NCI-H128 (cell line): ENCODE measurements at regions not wholly inside any gene's neighbourhood (a gene's known extent, or its start where the extent isn't known, plus 50 kb on each side); places are given as distances from the start of the nearest gene placed in this dataset.
"Not testable (repeated sequence)": the region's sequence is repeated elsewhere in the genome, so short reads cannot be mapped to it uniquely, and the experiment has no call there.

ENCODE experiments used
- DNase-seq: peaks from one replicate; lab custom pipeline; 2025; ENCODE audit not compliant: unreplicated experiment; lab: John Stamatoyannopoulos, UW

DNA sequence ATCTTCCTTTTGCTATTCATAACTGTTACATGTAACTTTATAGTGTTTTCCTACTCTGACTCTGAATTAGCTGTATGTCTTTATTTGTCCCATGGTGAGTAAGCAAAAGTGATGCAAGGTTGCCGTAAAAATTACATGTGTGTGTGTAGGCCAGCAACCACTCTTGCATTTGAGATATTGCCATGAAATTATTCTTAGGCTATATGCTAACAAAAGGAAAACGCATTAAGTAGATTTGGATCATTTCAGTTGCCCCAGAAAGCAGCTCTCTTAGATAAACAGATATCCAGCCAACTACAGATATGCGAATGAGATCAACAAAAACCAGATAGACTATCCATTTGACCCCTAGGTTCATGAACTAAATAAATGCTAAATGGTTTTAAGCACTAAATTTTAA is 73.6 kb downstream of the CYLC2 start:
- DNase-seq: no peak

DNA sequence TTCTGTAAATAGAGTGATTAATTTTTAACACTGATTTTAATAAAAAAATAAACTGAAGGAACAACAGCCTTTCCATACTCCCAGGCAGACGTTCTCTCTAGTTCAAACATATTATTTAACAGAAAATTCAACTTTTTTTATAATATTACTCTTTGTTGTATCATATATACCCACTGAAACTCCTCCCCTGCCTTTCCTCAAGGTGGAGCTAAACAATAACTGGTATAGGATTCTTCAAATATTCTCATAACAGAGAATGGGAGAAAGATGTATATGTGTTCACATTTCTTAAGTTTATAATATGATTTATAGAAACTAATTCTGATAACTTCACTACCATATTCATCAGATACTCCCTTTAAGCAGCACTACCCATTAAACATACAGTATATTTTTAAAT is 83.4 kb downstream of the CYLC2 start:
- no peak for DNase-seq

DNA sequence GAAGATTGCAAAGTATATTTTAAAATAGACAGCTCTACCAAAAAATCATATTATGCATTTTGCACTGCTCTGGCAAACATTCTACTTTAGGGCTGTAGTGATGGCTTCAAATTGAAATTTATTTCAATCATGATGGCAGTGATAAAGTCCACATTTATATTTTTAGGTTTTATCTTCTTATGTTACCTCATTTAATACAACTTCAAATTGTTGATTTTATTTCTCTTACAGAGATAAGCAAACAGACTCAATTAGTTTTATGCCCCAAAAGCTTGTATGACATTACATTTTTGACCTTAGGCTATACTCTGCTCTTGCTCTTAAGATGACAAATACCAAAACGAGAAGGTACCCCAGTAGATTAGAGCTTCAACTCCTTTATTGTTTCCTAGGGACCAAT is 87.4 kb downstream of the CYLC2 start:
- DNase-seq: no peak

DNA sequence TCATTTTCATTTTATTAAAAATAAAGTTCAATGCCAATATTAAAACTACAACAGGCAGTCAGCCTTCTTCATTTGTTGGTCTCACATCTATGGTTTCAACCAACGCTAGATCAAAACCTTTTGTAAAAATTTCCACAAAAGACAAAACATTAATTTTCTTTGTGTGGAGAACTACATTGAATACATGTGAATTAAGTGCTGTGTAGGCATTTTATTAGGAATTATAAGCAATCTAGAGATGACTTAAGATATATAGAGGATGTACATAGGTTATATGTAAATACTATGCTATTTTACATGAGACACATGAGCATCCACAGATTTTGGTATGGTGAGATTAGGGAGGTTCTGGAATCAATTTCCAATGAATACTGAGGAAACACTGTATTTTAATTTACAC is 94.2 kb downstream of the CYLC2 start:
- no peak for DNase-seq

DNA sequence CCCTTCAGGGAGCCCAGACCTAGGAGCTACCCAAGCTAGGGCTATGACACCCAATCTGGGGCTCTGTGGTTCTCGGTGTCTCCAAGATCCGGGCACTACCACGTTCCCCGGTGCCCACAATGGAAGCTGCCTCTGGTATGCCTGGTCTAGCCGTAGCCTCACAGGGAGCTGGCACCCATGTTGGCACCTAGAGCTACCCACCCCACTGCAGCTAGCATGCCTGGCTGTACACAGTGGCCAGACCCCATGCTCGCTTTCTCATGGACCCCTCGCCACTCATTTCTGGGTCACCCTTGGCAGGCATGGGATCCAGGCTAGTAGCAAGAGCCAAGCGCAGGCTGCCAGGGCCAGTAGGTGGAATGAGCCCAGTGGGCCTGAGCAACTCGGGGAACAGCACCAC is 109.0 kb downstream of the CYLC2 start:
- DNase-seq: no peak

DNA sequence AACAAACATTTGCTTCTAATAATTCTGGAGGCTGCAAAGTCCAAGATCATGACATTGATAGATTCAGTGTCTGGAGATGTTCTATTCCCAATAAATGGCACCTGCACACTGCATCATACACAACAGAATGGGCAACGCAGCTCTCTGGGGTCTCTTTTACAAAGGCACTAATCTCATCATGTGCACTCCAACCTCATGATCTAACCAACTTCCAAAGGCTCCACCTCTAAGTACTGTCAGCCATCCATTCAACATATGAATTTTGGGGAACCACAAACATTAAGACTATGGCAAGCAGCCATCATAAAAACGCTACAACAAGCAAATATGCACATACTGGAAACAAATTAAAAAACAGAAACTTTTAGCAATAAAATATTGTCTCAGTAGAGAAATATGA is 121.1 kb downstream of the CYLC2 start:
- no peak for DNase-seq

DNA sequence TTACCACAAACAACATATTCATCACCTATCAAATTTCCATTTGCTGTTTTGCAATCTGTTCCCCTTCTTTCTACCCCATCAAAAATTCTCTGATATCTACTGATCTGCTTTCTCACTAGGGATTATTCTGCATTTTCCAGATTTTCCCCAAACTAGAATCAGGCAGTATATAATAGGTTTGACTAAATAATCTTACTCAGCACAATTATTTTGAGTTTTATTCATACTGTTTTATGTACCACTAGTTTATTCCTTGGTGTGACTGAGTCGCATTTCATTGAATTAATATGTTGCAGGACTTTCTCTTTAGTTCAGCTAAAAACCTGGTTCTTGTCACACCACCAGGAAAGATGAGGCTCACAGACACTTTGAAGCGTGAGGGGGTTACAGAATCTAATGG is 131.4 kb downstream of the CYLC2 start:
- DNase-seq: no peak

DNA sequence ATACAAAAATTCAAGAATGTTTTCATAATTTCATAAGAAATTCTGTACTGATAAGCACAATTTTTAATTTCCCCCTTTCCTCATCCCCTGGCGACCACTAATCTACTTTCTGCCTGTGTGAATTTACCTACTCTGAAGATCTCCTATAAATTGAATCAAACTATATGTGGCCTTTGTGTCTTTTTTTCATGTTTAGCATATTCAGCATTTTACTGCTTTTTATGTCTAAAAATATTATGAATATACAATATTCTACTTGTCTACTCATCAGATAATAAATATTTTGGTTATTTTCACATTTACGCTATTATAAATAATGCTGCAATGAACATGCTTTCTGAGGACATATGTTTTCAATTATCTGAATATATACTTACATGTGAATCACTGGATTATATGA is 144.8 kb downstream of the CYLC2 start:
- no peak for DNase-seq

DNA sequence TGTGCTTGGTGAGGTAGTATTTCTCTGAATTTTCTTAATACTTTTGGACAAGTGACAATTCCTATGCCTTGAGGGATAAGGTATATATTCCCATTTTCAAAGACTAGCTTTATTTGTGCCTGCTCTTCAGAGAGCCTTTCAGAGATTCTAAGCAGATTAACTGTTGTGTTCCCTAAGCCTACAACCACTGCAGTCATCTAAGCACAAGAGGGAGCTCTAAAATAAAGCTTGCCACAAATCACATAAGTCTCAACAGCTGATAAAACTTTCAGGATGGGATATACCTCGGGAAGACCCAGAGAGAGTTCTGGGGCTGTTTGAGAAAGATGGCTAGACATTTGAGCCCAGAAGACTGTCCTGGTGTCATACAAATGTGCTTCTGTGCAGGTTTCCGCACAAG is 157.3 kb downstream of the CYLC2 start:
- no peak for DNase-seq

DNA sequence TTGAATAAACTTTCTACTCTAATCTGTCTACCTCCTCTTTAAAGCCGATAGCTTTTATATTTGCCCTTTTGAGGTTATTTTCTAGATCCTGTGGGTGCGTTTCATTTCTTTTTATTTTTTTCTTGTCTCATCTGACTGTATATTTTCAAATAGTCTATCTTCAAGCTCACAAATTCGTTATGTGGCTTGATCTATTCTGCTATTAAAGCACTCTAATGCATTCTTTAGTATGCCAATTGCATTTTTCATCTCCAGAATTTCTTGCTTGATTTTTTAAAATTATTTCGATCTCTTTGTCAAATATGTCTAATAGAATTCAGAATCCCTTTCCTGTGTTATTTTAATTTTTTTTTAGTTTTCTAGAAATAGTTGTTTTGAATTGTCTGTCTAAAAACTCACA is 172.4 kb downstream of the CYLC2 start:
- DNase-seq: no peak

DNA sequence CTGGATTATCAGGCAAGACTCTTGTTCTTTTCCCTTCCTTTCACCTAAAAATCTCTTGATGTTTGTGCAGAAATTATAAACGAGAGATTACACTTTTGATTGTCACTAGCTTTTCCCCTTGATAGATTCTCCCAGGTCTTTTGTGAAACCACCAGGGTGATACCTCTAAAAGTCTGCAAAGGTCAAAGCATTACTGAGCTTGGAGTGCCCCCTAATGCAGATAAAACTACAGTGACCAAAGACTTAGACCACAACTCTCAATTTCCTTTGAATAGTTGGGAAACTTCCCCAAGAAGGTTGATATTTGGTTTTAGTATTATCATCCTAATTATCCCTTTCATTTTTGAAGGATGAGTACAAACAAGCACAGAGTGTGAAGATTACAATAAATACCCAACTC is 173.1 kb downstream of the CYLC2 start:
- no peak for DNase-seq

DNA sequence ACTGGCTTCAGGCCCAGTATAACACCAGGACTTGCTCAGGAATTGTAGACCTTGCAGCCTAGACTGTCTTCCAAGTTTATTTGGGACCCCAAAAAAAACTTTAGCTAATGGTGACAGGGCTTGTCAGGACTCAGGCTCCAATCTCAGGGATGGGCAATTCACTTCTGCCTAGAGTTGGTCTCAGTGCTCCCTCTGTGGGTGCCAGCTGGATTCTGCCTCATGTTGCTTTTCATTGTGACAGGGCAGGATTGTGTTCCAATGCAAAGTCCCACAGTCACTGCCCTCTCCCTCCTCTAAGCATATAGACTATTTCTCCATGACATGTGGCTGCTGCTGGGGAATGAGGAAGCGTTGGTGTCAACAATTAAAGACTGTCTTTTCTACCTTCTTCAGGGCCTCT is 174.7 kb downstream of the CYLC2 start:
- DNase-seq: no peak

DNA sequence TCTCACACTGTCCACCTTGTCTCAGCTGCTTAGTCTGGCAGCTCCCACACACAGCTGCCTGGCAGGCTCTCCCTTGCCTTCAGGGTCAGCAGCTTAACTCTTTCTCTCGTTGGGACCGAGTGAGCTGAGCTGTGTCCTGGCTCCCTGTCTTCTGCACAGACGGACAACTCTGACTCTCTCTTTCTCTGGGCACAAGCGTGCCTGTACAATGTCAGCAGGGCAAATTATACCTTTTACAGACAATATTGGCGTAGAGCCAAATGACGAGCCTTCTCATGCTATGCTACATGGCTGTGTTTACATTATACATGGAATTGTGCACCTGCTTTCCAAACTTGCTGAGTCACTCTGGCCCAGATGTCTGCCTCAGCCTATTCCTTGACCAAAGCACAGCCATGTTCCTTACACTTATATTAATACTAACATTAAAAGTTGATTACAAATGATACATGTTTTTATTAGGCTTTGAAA is 188.6 kb downstream of the CYLC2 start:
- no peak for DNase-seq

DNA sequence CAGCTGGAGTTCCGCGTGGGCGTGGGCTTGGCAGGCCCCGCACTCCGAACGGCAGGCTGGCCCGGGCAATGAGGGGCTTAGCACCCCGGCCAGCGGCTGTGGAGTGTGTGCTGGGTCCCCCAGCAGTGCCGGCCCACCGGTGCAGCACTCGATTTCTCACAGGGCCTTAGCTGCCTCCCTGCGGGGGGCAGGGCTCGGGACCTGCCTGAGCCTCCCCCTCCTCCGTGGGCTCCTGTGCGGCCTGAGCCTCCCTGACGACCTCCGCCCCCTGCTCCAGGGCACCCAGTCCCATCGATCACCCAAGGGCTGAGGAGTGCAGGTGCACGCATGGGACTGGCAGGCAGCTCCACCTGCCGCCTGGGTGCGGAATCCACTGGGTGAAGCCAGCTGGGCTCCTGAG is 191.8 kb downstream of the CYLC2 start:
- DNase-seq: no peak

DNA sequence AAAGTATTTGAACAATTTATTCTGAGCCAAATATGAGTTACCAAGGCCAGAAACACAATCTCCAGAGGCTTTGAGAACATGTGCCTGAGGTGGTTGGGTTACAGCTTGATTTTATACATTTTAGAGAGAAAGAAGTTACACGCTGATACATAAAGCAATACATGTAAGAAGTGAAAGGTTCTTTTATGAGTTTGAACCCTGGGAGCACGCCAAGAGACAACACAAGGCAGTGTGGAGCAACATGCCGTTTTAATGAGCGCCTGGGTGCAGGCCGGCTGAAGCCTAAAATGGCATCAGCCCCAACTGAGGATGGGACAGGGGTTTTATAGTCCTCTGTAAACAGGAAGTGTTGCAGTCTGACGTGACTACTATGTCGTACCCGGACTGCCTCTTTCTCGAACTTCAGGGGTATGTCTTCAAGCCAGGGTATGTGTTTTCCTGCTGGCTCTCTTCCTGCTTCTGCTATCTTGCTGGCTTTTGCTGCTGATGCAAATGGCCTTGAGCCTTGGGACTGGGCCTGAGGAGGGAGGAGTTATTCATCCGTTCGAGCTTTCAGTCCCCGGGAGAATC is 193.7 kb downstream of the CYLC2 start:
- DNase-seq: no peak

DNA sequence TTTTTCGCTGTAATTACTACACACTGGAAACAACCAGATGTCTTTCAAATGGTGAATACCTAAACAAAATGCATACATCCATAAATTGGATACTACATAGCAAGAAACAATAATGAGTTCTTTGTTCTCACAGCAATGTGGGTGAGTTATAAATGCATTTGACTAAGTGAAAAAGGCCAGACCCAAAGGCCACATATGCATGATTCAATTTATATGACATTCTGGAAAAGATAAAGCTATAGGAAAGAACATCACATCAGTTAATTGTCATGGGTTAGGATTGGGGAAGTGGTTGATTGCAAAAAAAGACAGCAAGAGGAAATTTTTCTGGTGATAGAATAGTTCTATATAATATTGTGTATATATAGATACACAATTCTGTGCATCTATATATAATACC is 198.9 kb downstream of the CYLC2 start:
- no peak for DNase-seq

DNA sequence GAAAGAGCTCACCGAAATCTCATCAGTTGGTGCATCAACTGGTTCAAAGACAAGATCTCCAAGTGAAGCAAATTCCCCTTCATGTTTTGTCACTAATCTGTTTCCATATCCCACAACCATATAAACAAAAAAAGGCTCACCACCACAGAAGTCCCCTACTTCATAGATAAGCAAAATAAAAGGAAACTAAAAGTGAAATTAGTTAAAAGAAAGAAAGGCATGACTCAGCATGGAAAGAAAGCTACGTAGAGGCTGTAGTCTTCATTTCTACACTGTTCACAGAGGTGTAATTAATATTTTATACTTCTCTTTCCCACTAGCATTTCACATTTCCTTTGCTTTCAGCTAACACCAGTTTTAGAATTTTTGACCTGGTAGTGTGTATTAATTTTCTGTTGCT is 208.0 kb downstream of the CYLC2 start:
- DNase-seq: no peak

DNA sequence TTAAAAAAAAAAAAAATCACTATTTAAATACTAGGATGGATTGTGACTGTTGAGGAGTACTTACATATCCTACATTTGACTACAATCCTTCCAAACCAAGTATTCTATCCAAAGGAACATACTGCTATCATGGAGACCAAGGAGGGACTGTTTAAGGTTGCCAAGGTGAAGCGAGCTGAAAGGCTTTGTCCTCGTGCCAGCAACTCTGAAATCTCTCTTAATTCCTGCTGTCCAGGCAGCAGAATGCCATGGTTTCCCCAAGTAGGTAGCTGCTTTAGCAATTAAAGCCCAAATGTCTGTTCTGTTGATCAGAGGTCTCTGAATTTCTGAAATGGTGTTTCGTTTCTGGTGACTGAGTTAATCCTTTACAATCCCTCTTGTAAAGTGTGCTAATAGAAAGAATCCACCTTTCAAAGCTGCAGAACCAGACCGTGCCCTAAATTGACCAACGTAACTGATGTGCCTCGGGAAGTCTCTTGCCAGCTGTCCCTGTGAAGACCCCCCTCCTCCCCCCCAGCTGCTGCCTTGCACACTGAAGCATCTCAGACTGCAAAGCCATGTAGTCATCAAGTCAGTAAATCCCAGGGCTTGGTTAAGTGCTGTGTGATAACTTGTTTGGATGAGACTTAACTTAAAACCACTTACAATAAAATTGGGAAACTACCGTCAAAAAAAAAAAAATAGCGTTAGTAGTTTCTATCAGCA is 210.9 kb downstream of the CYLC2 start:
- DNase-seq: not testable (repeated sequence)

DNA sequence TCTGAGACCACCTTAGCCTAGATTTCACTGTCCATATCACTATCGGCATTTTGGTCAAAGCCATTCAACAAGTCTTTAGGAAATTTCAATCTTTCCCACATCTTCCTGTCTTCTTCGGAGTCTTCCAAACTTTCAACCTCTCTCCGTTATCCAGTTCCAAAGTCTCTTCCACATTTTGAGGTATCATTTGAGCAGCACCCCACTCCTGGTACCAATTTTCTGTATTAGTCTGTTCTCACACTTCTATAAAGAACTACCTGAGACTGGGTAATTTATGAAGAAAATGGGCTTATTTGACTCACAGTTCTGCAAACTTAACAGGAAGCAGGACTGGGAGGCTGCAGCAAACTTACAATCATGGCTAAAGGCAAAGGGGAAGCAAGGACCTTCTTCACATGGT is 215.5 kb downstream of the CYLC2 start:
- no peak for DNase-seq

DNA sequence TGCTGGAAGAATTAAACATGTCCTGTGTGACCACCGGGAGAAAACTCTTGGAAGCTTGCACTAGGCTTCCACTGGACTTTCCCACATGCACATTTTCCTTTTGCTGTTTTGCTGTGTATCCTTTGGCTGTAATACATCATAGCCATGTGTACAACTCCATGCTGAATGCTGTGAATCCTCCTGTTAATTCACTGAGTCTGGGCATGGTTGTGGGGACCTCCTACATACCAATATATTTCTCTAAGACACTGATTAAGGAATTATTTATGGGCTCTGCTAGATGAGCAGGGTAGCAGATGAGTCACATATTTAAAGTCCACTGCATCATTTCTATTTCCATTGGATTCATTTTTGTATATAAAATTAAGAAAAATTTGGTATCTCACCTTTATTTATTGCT is 220.1 kb downstream of the CYLC2 start:
- DNase-seq: no peak

DNA sequence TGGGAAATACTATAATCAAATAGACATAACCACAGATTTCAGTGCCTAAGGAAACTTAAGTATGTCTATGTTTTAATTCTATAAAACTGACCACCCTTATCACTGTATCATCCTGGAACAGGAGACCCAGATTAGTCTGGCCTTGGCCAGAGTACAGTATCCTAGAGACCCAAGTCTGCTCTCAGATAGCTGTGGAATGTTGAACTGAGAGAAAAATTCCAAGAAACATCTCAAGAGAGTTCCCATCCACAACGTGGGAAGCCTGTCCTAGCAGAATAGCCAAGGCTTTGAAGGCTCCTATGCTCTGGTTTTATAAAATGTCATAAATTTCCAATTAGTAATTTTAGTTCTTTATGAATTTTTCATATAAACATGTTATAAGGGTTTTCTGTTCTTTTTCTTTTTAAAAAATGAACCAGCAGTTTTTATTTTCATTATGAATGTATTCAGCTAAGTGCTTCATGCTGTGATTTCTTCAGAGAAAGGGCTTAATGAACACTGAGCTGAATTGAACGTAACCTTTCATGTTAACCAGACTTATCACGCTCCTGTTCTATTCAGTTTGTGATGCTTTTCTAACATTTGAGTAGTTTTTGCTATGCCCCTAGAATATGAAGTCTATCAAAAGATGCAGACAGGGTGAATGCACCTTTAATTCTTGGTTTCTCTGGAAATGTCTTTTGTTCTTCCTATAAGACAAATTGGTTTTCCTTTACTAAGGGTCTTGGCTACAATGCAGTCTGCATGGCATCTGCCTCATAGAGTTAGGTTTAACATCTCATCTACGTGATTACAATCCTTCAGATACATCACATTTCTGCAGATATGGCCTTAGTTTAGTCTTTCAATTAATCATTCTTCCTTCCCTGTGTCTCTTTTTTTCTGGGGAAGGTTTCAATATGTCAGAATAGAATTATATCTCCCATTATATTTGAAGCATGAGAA is 230.8 kb downstream of the CYLC2 start:
- DNase-seq: no peak

DNA sequence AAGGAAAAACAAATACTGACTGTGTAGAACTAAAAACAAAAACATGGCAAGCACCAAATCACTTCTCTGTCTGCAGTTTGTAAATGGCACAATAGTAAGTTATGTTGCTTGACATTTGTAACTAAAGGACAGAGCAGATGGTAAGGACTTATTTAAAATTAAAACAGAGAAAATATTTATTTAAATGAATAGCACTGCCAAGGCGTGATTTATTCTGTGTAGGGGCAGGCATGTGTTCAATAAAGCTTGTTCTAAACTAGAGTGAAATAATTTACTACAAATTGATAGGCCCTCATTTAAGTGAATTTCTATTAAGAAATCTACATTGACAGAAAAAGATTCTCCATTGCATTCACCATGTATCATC is 231.5 kb downstream of the CYLC2 start:
- no peak for DNase-seq
